GM12872 (cell line): ENCODE measurements at regions not wholly inside any gene's neighbourhood (a gene's known extent, or its start where the extent isn't known, plus 50 kb on each side); places are given as distances from the start of the nearest gene placed in this dataset.

ENCODE experiments used
- CTCF ChIP-seq: IDR thresholded peaks from 3 replicates; pipeline ENCODE4 v1.5.1; 2011; ENCODE audit warnings: low read depth, mild to moderate bottlenecking, low read length, moderate library complexity; ENCODE audit not compliant: insufficient read depth

DNA sequence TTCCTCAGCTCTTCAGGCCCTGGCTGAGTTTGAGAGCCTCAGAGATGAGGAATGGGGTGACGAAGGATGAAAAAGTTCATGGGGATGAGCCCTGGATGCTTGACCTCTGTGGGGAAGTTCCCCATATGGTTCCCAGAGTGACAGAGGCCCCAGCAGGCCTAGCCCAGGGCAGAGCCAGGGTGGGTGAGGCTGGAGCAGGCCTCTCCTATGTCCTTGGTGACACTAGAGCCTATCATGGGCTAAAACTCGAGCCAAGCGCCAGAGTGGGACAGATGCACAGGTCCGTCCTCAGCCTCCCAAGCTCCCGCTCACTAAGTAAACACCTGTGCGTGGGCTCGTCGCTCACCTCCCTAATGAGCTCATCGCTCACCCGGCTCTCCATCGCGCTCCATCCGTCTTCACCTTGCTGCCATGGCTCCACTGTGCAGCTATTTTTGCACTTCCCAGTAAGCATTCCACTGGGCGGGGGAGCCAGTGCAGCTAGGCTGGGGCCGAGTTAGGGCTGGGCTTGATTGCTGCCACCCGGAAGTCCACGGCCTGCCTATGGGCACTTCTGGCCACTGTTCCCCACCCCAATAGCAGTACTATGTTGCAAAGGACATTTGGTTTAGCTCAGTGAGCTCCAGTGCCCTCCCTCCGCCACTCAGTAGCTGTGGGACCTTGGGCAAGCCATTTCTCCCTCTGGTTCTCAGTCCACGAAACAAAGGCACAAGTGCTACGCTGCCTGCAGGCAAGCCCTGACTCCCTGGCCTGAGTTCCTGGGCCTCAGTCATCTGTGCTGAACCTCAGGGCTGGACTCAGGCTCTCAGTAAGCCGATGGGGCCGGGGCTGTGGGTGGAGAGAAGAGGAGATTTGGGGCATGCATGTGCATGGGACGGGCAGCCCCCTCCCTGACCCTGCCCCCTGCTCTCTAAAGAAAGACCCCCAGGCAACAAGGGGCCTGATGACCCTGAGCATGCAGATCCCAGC is 117.3 kb upstream of the PCBD1 start:
- TF ChIP-seq CTCF, result no peak

GRCh38 chr10:71006506-71006905 is 118.1 kb upstream of the PCBD1 start:
- no peak for TF ChIP-seq CTCF

DNA sequence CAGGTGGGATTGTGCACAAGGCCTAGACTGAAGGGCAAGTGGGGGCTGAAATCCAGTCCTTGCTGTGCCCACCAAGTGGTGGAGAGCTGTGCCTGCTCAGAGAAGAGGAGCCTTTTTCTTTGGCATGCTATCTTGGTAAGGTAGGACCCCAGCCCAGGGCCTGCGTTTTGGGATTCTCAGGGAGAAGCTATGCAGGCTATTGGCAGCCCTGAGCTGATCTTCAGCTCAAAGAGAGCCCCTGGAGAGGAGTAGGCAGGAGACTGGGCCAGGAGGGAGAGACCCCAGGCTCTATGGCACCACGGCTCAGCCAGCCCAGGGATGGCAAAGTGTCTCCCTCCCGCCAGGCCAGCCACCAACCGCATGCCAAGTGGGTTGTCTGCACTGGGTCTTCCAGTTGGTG is 119.2 kb upstream of the PCBD1 start:
- no peak for TF ChIP-seq CTCF

DNA sequence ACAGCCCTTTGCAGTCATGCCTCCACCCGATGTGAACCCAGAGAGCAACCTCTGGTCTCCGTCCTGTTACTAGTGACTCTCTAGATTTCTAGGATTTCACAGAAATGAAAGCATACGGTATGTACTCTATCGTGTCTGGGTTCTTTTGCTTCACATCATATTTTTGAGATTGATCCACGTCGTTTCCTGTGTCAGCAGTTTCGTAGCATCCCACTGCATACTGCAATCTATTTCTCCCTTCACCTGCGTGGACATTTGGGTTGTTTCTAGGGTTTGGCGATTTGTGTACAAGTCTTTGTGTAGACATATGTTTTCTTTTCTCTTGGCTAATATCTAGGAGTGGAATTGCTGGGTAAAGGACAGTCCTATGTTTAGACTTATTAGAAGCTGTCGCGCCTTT is 119.8 kb upstream of the PCBD1 start:
- TF ChIP-seq CTCF, result no peak

DNA sequence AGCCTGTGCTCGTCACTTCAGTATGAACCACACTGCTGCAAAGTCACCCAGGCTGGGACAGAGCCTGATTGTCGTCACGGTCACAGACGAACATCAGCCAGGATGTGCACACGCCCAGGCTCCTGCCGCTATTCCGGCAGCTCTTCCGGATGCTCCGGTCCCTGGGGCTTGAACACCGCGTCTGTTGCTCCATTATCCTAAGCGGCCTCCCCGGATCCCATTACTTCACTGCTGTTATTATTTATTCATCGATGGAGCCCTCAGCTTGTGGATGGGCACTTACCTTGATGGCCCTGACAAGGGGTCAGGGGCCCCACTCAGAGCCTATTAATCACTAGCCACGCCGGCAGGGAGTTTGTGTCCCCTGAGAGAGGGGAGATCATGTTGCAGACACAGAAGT is 120.8 kb upstream of the PCBD1 start:
- TF ChIP-seq CTCF, result no peak

- no peak for TF ChIP-seq CTCF
Measured at GRCh38 chr10:71010730-71011129, 122.4 kb upstream of the PCBD1 start.

- no peak for TF ChIP-seq CTCF
Measured at GRCh38 chr10:71011141-71011540, 122.8 kb upstream of the PCBD1 start.
